Mesenchymal stem cell (in vitro differentiated cells and primary cell): ENCODE measurements at regions not wholly inside any gene's neighbourhood (a gene's known extent, or its start where the extent isn't known, plus 50 kb on each side); places are given as distances from the start of the nearest gene placed in this dataset.

Experiments
- DNase-seq: peaks from one replicate; pipeline ENCODE4 v3.0.0-alpha.2; 2013
- H2AFZ ChIP-seq: one replicate; pipeline ENCODE4 v1.6.1; 2013; ENCODE audit warnings: low read depth, mild to moderate bottlenecking, control low read depth, inconsistent platforms, low read length, moderate library complexity
- H2AK5ac ChIP-seq: 2 replicates; pipeline ENCODE4 v1.6.1; 2013; ENCODE audit warnings: low read length, moderate library complexity, mild to moderate bottlenecking, inconsistent platforms; ENCODE audit not compliant: severe bottlenecking
- H2BK120ac ChIP-seq: one replicate; pipeline ENCODE4 v1.6.1; 2013; ENCODE audit warnings: low read depth, mild to moderate bottlenecking, inconsistent platforms, low read length, moderate library complexity
- H2BK12ac ChIP-seq, 2 experiments: one replicate each; pipeline ENCODE4 v1.6.1; 2013; ENCODE audit warnings: inconsistent platforms in 2 of 2, low read length in 2 of 2, mild to moderate bottlenecking in 2 of 2, moderate library complexity in 2 of 2, control low read depth in 1 of 2
- H2BK15ac ChIP-seq: one replicate; pipeline ENCODE4 v1.6.1; 2013; ENCODE audit warnings: mild to moderate bottlenecking, low read depth, inconsistent platforms; ENCODE audit not compliant: poor library complexity, severe bottlenecking
- H2BK5ac ChIP-seq: 2 replicates; pipeline ENCODE4 v1.6.1; 2013; ENCODE audit warnings: low read depth, mild to moderate bottlenecking, low read length, control low read depth, inconsistent platforms; ENCODE audit not compliant: poor library complexity, severe bottlenecking
- H3K14ac ChIP-seq, 2 experiments: one replicate each; pipeline ENCODE4 v1.6.1; 2013; ENCODE audit warnings: inconsistent platforms in 2 of 2, low read length in 2 of 2, control low read depth in 1 of 2, mild to moderate bottlenecking in 1 of 2, moderate library complexity in 1 of 2
- H3K18ac ChIP-seq, 2 experiments: one replicate each; pipeline ENCODE4 v1.6.1; 2013; ENCODE audit warnings: inconsistent platforms in 2 of 2, low read length in 2 of 2, control low read depth in 1 of 2, low read depth in 1 of 2, mild to moderate bottlenecking in 1 of 2
- H3K23ac ChIP-seq, 2 experiments: one replicate each; pipeline ENCODE4 v1.6.1; 2013; ENCODE audit warnings: inconsistent platforms in 2 of 2, low read length in 2 of 2, mild to moderate bottlenecking in 2 of 2, moderate library complexity in 2 of 2, control low read depth in 1 of 2
- H3K27ac ChIP-seq: 2 replicates; pipeline ENCODE4 v1.5.1; 2013; ENCODE audit warnings: mild to moderate bottlenecking, moderate library complexity, low read length, control low read depth, inconsistent platforms; ENCODE audit not compliant: poor library complexity, severe bottlenecking
- H3K27me3 ChIP-seq, 2 experiments: 2 replicates each; pipeline versions ENCODE4 v1.6.1 to v1.7.0; 2013; ENCODE audit warnings: low read length in 2 of 2, mild to moderate bottlenecking in 2 of 2, moderate library complexity in 2 of 2, control low read depth in 1 of 2, inconsistent platforms in 1 of 2; ENCODE audit not compliant: control insufficient read depth in 1 of 2, insufficient read depth in 1 of 2
- H3K36me3 ChIP-seq, 2 experiments: 2 replicates each; pipeline versions ENCODE4 v1.6.1 to v1.7.0; 2013; ENCODE audit warnings: low read length in 2 of 2, control low read depth in 1 of 2, inconsistent platforms in 1 of 2, low read depth in 1 of 2, mild to moderate bottlenecking in 1 of 2; ENCODE audit not compliant: insufficient read depth in 2 of 2, control insufficient read depth in 1 of 2
- H3K4ac ChIP-seq, 2 experiments: one replicate each; pipeline ENCODE4 v1.6.1; 2013; ENCODE audit warnings: inconsistent platforms in 2 of 2, low read length in 2 of 2, mild to moderate bottlenecking in 2 of 2, moderate library complexity in 2 of 2, control low read depth in 1 of 2, low read depth in 1 of 2
- H3K4me1 ChIP-seq: 2 replicates; pipeline ENCODE4 v1.6.1; 2013; ENCODE audit warnings: low read depth, low read length, control low read depth; ENCODE audit not compliant: control insufficient read depth, insufficient read depth
- H3K4me2 ChIP-seq: 2 replicates; pipeline ENCODE4 v1.6.1; 2013; ENCODE audit warnings: low read length, mild to moderate bottlenecking, inconsistent platforms; ENCODE audit not compliant: poor library complexity, severe bottlenecking
- H3K4me3 ChIP-seq, 2 experiments: 2 replicates each; pipeline versions ENCODE4 v1.5.1 to v1.7.0; 2013; ENCODE audit warnings: low read length in 2 of 2, mild to moderate bottlenecking in 2 of 2, control low read depth in 1 of 2, low read depth in 1 of 2; ENCODE audit not compliant: insufficient read depth in 1 of 2
- H3K79me1 ChIP-seq: replicated peaks from 2 replicates; pipeline ENCODE4 v1.6.1; 2013; ENCODE audit warnings: mild to moderate bottlenecking, control low read depth, low read length, inconsistent platforms; ENCODE audit not compliant: poor library complexity, severe bottlenecking
- H3K9ac ChIP-seq: 2 replicates; pipeline ENCODE4 v1.7.0; 2013; ENCODE audit warnings: mild to moderate bottlenecking, low read length, moderate library complexity
- H3K9me3 ChIP-seq: 2 replicates; pipeline ENCODE4 v1.7.0; 2013; ENCODE audit warnings: mild to moderate bottlenecking, low read length; ENCODE audit not compliant: control insufficient read depth
- H4K8ac ChIP-seq: one replicate; pipeline ENCODE4 v1.6.1; 2013; ENCODE audit warnings: inconsistent platforms, mild to moderate bottlenecking, low read length, moderate library complexity
- H4K91ac ChIP-seq: one replicate; pipeline ENCODE4 v1.6.1; 2013; ENCODE audit warnings: mild to moderate bottlenecking, low read length, inconsistent platforms
- WGBS: methylation state at CpG from one replicate; pipeline ENCODE4 v1.1.7; 2013; ENCODE audit warnings: mixed read lengths; 5-methylcytosine and 5-hydroxymethylcytosine counted together

DNA sequence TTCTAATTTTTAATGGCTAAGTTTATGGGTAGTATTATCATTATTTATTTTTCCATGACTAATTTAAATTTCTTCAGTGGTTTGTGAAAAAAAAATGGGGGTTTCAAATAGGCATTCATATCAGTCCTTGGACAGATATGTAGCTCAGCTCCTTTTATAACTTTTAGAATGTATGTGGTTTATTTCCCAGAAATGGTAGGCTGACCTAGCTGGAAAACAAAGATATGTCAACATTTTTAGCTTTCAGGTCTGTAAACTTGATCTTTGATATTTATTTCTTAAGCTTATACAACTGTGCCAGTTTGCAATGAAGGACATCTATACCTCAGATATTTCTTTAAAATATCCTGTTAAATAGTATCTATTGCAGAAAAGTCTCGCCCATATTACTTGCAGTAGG is 1815.5 kb downstream of the SLITRK5 start:
- Histone ChIP-seq H3K9ac (no peak overlapping the region), H3K4me3 (no peak overlapping the region), H2BK12ac (no peak overlapping the region), H3K79me1 (no peaks in the 10 kb centered on the region), H2BK120ac (no peak overlapping the region), H3K4me1 (no peaks in the 10 kb centered on the region), H3K9me3 (no peaks in the 10 kb centered on the region), H3K27ac (no peak overlapping the region), H3K18ac (no peak overlapping the region), H4K8ac (no peak overlapping the region), H2BK15ac (no peak overlapping the region), H3K14ac (no peak overlapping the region), H3K27me3 (no peaks in the 10 kb centered on the region), H4K91ac (no peak overlapping the region), H2AK5ac (no peak overlapping the region), H3K23ac (no peak overlapping the region), H3K4ac (no peak overlapping the region), H2BK5ac (no peak overlapping the region), H3K36me3 (no peaks in the 10 kb centered on the region), H2AFZ (no peak overlapping the region), H3K4me2 (no peak overlapping the region)
- no CpG with 5 or more reads among the region's 1 CpG for WGBS
- no peak for DNase-seq

GRCh38 chr13:89490661-89491060 is 1819.5 kb downstream of the SLITRK5 start:
- WGBS, result no CpG with 5 or more reads among the region's 1 CpG
- Histone ChIP-seq H4K91ac (no peak overlapping the region), H3K9me3 (no peaks in the 10 kb centered on the region), H3K4me3 (no peak overlapping the region), H3K9ac (no peak overlapping the region), H2AFZ (no peak overlapping the region), H2BK5ac (no peak overlapping the region), H3K79me1 (no peaks in the 10 kb centered on the region), H2BK120ac (no peak overlapping the region), H3K36me3 (no peaks in the 10 kb centered on the region), H3K14ac (no peak overlapping the region), H2BK15ac (no peak overlapping the region), H4K8ac (no peak overlapping the region), H2AK5ac (no peak overlapping the region), H3K27me3 (no peaks in the 10 kb centered on the region), H3K4me2 (no peak overlapping the region), H3K27ac (no peak overlapping the region), H3K4me1 (no peaks in the 10 kb centered on the region), H3K4ac (no peak overlapping the region), H2BK12ac (no peak overlapping the region), H3K23ac (no peak overlapping the region), H3K18ac (no peak overlapping the region)
- peak; percentile 48 for DNase-seq

DNA sequence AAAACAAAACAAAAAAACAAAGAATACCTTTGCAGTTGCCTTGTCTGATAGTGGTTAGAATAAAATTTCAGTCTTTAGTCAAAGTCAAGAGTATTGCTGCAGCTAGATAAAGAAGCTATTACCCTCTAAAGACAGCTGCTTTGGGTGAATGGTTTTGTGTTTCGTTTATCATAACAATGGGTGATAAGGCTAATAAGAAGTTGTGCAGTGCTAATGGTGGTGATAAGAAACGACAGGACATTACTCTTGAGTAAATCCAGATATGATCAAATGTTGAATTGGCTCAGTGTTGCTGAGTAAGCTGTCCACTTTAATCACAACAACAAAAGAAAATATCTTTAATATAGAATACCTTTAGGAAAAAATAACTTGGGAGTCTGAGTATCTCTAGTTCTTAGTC is 1825.3 kb downstream of the SLITRK5 start:
- Histone ChIP-seq H3K23ac (no peak overlapping the region), H3K4me1 (no peaks in the 10 kb centered on the region), H3K4ac (no peak overlapping the region), H3K79me1 (no peaks in the 10 kb centered on the region), H3K18ac (no peak overlapping the region), H4K91ac (no peak overlapping the region), H2AK5ac (no peak overlapping the region), H3K14ac (no peak overlapping the region), H3K9ac (no peak overlapping the region), H2BK5ac (no peak overlapping the region), H2AFZ (no peak overlapping the region), H2BK15ac (no peak overlapping the region), H3K27ac (no peak overlapping the region), H3K36me3 (no peaks in the 10 kb centered on the region), H3K4me2 (no peak overlapping the region), H2BK12ac (no peak overlapping the region), H3K27me3 (no peaks in the 10 kb centered on the region), H3K4me3 (no peak overlapping the region), H4K8ac (no peak overlapping the region), H3K9me3 (no peaks in the 10 kb centered on the region), H2BK120ac (no peak overlapping the region)
- no peak for DNase-seq
- 27% methylated on average over 1 of the region's 2 CpGs for WGBS

DNA sequence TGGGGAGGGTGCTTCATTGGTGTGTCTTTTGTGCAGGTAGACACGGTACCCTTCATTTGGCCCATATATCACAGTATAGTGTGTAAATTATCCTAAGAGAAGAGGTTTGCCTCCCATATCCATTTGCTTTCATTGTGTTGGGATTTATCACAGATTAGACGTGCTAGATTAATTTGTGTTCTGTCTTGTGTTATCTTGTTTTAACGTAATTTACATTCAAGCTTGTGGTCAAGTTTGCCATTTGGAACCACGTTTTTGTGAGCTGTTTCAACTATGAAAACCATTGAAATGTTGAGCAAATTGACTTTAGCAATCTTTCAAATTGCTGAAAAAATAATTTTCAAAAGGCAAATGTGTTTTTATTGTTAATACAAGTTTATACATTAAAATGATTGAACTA is 1826.5 kb downstream of the SLITRK5 start:
- no peaks in the 10 kb centered on the region for H3K27me3 ChIP-seq
- H3K18ac ChIP-seq, result no peak overlapping the region
- no peak overlapping the region for H3K9ac ChIP-seq
- H3K4me1 ChIP-seq, result no peaks in the 10 kb centered on the region
- DNase-seq, result no peak
- H3K4ac ChIP-seq, result no peak overlapping the region
- H2AFZ ChIP-seq, result no peak overlapping the region
- no peak overlapping the region for H3K4me2 ChIP-seq
- no peak overlapping the region for H4K8ac ChIP-seq
- no peak overlapping the region for H2AK5ac ChIP-seq
- no peak overlapping the region for H3K27ac ChIP-seq
- H3K36me3 ChIP-seq, result no peaks in the 10 kb centered on the region
- 80% methylated on average over 4 of the region's 4 CpGs for WGBS
- H2BK5ac ChIP-seq, result no peak overlapping the region
- no peak overlapping the region for H2BK120ac ChIP-seq
- no peak overlapping the region for H2BK15ac ChIP-seq
- no peaks in the 10 kb centered on the region for H3K79me1 ChIP-seq
- H3K14ac ChIP-seq, result no peak overlapping the region
- H3K4me3 ChIP-seq, result no peak overlapping the region
- H3K23ac ChIP-seq, result no peak overlapping the region
- H4K91ac ChIP-seq, result no peak overlapping the region
- no peaks in the 10 kb centered on the region for H3K9me3 ChIP-seq
- H2BK12ac ChIP-seq, result no peak overlapping the region
